ENCODE measurements at regions not wholly inside any gene's neighbourhood (a gene's known extent, or its start where the extent isn't known, plus 50 kb on each side); places are given as distances from the start of the nearest gene placed in this dataset.

DNA sequence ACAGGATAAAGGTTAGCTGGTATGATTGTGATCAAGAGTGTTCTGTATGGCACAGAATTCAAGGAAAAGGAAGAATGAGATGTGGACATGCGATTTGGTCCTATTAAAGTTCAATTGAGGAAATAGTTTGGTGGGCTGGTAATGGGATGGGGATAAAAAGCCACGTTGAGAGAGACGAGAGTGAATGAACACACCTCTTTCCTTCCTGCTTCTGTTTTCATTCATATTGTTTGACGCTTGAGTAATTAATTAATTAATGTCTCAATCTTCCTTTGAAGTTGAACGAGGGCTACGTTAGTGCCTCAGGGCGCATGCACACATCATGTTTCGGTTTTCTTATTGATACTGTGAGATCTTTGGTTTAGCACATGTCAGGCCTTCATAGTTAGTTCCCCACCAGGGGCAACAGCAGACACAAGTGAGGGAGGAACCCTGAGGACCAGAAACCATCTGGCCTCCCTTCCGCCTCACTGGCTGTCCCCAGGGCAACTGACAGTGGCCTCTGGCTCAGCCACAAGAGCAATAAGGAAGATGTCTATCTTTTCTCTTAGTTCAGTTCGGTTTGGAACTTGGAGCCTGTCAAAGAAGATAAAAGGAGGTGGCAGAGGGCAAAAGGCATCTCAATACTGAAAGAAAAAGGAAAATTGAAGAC is 116.0 kb downstream of the LIPG start:
- H3K4me1 ChIP-seq (ENCODE audit: insufficient read depth): no peaks in the 10 kb centered on the region
- no peak overlapping the region for H3K27ac ChIP-seq
- 89 to 93% (median 92%) methylated on average over 10 of the region's 10 CpGs for WGBS, 3 donors
- TF ChIP-seq, protein P1, sequence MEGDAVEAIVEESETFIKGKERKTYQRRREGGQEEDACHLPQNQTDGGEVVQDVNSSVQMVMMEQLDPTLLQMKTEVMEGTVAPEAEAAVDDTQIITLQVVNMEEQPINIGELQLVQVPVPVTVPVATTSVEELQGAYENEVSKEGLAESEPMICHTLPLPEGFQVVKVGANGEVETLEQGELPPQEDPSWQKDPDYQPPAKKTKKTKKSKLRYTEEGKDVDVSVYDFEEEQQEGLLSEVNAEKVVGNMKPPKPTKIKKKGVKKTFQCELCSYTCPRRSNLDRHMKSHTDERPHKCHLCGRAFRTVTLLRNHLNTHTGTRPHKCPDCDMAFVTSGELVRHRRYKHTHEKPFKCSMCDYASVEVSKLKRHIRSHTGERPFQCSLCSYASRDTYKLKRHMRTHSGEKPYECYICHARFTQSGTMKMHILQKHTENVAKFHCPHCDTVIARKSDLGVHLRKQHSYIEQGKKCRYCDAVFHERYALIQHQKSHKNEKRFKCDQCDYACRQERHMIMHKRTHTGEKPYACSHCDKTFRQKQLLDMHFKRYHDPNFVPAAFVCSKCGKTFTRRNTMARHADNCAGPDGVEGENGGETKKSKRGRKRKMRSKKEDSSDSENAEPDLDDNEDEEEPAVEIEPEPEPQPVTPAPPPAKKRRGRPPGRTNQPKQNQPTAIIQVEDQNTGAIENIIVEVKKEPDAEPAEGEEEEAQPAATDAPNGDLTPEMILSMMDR (IDR thresholded peaks at IDR 0.05): no peak
- TF ChIP-seq EP300 (IDR thresholded peaks at IDR 0.05): no peak
- no peak for TF ChIP-seq POLR2A (IDR thresholded peaks at IDR 0.05)
- no peaks in the 10 kb centered on the region for H3K27me3 ChIP-seq
- H3K36me3 ChIP-seq: no peaks in the 10 kb centered on the region
- H3K9me3 ChIP-seq: no peaks in the 10 kb centered on the region
- intact Hi-C loops (cut with DNase I): no loop called here
- DNase-seq: no peak
- no peak overlapping the region for H3K4me3 ChIP-seq

DNA sequence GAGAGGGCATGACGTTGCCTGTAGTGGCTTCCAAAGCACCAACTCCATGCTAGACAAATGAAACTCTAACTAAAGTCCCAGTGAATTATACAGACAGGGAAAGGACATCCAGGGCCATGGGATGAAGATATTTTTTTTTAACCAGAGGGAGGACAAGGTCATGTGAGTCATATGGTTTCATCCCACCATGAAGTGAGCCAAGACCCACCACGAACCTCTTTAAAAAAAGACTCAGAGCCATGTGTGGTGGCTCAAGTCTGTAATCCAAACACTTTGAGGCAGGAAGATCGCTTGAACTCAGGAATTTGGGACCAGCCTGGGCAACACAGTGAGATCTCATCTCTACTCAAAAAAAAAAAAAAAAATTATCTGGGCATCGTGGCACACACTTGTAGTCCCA is 115.2 kb downstream of the LIPG start:
- Histone ChIP-seq H3K4me3 (no peak overlapping the region), H3K36me3 (no peaks in the 10 kb centered on the region), H3K9me3 (no peaks in the 10 kb centered on the region), H3K27me3 (no peaks in the 10 kb centered on the region), H3K4me1 (ENCODE audit: insufficient read depth) (peaks cover 1% of the 10 kb centered on the region), H3K27ac (no peak overlapping the region)
- DNase-seq: no peak
- intact Hi-C loops (cut with DNase I): no loop called here
- WGBS, 3 donors: 75 to 76% (median 75%) methylated on average over 4 of the region's 4 CpGs
- TF ChIP-seq EP300 (IDR thresholded peaks at IDR 0.05): no peak
- TF ChIP-seq POLR2A (IDR thresholded peaks at IDR 0.05): no peak
- TF ChIP-seq, protein P1 (IDR thresholded peaks at IDR 0.05): no peak

DNA sequence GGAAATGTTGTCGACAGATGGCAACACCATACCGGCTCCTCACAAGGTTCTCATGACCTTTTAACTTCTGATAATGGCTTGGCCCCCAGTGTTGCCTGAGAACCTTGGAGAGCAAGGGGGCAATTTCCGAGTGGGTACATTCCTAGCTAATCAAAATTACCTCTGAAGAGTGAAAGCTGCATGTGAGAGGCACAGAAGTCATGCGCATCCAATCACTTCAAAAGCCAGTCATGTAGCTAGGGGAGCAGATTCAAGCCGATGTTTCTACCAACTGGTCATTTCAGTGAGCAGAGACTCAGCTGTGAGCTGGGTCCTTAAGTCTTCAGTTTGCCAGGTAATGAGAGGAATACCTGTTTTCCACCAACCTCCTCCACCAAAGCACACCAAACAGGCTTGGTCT is 111.4 kb downstream of the LIPG start:
- no peak for DNase-seq
- H3K9me3 ChIP-seq: no peaks in the 10 kb centered on the region
- 83 to 92% (median 89%) methylated on average over 5 of the region's 5 CpGs for WGBS, 3 donors
- intact Hi-C loops (cut with DNase I): no loop called here
- H3K36me3 ChIP-seq: no peaks in the 10 kb centered on the region
- TF ChIP-seq EP300 (IDR thresholded peaks at IDR 0.05) (no peak), POLR2A (IDR thresholded peaks at IDR 0.05) (no peak)
- TF ChIP-seq, protein P1 (IDR thresholded peaks at IDR 0.05): no peak
- H3K4me1 ChIP-seq (ENCODE audit: insufficient read depth): peaks cover 1% of the 10 kb centered on the region
- H3K4me3 ChIP-seq: no peak overlapping the region
- no peak overlapping the region for H3K27ac ChIP-seq
- no peaks in the 10 kb centered on the region for H3K27me3 ChIP-seq

DNA sequence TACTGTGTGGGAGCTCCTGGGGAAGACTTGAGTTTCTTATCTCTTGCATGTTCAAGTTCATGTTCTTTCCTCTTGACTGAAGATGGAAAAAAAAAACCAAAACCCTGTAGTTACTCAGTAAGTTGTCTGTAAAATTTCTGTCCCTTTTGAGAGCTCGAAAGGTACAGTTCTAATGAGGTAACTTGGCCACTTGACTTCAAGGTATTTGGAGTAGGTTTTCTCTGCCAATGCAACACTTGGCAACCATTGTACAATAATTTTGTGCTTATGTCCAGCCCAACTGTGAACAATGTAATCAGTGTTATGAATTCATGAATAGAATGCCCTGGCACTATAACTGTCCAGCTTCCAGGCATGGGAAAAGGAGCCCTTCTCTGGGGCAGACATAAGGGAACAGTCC is 111.0 kb downstream of the LIPG start:
- no peak overlapping the region for H3K4me3 ChIP-seq
- no peaks in the 10 kb centered on the region for H3K36me3 ChIP-seq
- no peak overlapping the region for H3K27ac ChIP-seq
- H3K27me3 ChIP-seq: no peaks in the 10 kb centered on the region
- 82 to 90% (median 88%) methylated on average over 1 of the region's 1 CpG for WGBS, 3 donors
- no peaks in the 10 kb centered on the region for H3K9me3 ChIP-seq
- no peak for DNase-seq
- peaks cover 4% of the 10 kb centered on the region for H3K4me1 ChIP-seq (ENCODE audit: insufficient read depth)
- TF ChIP-seq, protein P1 (IDR thresholded peaks at IDR 0.05): no peak
- intact Hi-C loops (cut with DNase I): no loop called here

Data from ovary (tissue), 7 donors.